GF-D8 (cell line): ENCODE measurements at regions not wholly inside any gene's neighbourhood (a gene's known extent, or its start where the extent isn't known, plus 50 kb on each side); places are given as distances from the start of the nearest gene placed in this dataset.
A peak's percentile ranks its signal among the peaks of the same experiment; 100 is the strongest.
"Not testable (repeated sequence)": the region's sequence is repeated elsewhere in the genome, so short reads cannot be mapped to it uniquely, and the experiment has no call there.

Source experiments
- DNase-seq: peaks from one replicate; lab custom pipeline; 2025; lab: John Stamatoyannopoulos, UW

DNA sequence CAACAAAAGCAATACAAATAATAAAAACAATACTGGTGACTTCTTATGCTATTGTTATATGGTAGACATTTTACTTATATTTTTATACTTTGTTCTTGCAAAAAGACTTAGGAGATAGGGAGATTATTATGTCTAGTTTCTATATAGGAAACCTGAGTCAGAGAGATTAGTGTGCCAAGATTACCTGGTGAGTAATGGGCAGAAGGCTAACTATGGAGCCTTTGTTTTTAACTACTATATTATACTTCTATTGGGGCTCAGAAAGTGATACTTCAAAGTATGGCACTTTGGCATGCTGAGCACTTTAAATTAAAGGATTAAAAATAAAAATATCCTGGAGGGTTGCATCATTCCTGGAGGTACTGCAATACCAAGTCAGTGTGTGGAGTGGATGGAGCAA is 117.5 kb upstream of the CLINT1 start:
- no peak for DNase-seq

GRCh38 chr5:157972579-157972978 is 113.6 kb upstream of the CLINT1 start:
- no peak for DNase-seq

GRCh38 chr5:157971571-157972216 is 112.7 kb upstream of the CLINT1 start:
- DNase-seq, result no peak

GRCh38 chr5:157968570-157968969 is 109.6 kb upstream of the CLINT1 start:
- DNase-seq, result not testable (repeated sequence)

- no peak for DNase-seq
Measured at GRCh38 chr5:157965989-157966388, 107.0 kb upstream of the CLINT1 start.

DNA sequence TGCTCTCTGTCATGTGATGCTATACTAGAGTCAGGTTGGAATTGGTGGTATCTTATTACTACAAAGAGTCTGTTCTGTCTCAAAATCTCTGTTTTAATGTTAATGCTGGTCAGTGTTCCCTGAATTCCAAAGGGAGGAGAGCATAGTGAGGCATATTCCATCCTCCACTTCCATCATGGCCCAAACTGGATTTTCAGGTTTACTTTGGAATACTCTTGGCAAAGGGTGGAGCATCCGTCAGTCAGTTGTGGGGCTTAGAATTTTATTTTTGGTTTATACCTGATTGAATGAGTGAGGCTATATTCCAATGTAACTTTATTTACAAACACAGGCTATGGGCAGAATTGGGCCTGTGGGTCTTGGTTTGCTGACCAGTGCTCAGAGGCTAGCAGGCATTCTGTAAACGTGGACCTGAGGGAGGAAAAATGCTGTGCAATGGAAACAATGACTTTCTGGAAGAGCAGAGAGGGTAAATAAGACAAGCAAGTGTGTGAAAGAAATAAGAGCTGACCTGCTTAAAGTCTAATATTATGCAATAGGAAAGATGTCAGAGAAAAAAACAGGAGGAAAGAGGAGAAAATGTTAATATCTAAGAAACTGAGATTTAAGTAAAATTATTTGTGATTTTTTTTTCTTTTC is 106.2 kb upstream of the CLINT1 start:
- DNase-seq, result no peak

DNA sequence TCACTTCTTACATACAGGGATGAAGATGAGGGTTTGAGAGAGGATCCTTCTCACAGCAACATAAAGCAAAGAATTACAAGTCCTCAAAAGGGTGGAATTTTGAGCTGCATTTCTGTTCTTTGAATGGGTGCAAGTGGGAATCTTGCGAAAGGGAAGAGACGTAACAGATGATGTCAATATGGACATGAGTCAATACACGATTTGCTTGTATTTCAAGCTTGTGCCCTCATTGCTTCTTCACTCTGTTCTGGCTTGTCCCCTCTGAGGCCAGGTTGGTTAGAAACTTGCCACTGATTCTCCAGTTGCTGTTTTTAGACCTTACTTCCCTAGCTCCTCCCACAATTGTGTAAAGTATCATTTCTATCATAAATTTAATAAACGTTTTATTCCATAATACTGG is 104.8 kb upstream of the CLINT1 start:
- no peak for DNase-seq

DNA sequence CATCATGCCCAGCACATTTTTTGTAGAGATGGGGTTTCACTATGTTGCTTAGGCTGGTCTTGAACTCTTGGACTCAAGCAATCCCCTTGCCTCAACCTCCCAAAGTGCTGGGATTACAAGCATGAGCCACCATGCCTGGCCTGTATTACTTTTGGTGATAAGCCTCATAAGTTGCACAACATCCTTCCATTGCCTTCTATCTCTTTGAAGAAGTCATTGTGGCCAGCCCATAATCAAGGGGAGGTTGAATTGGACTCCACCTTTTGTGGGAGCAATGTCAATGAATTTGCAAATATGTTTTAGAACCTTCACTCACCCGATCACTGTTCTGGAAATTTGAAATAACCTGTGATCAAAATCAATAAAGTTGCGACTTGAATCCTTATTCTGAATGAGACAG is 104.3 kb upstream of the CLINT1 start:
- no peak for DNase-seq

DNA sequence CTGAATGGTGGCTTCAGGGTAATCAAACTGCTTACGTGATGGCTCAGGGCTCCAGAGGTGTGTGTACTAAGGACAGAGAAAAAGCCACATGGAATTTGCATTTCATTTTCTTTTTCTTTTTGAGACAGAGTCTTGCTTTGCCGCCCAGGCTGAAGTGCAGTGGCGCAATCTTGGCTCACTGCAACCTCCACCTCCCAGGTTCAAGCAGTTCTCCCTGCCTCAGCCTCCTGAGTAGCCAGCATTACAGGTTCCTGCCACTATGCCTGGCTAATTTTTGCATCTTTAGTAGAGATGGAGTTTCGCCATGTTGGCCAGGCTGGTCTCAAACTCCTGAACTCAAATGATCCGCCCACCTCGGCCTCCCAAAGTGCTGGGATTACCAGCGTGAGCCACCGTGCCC is 103.7 kb upstream of the CLINT1 start:
- not testable (repeated sequence) for DNase-seq

DNA sequence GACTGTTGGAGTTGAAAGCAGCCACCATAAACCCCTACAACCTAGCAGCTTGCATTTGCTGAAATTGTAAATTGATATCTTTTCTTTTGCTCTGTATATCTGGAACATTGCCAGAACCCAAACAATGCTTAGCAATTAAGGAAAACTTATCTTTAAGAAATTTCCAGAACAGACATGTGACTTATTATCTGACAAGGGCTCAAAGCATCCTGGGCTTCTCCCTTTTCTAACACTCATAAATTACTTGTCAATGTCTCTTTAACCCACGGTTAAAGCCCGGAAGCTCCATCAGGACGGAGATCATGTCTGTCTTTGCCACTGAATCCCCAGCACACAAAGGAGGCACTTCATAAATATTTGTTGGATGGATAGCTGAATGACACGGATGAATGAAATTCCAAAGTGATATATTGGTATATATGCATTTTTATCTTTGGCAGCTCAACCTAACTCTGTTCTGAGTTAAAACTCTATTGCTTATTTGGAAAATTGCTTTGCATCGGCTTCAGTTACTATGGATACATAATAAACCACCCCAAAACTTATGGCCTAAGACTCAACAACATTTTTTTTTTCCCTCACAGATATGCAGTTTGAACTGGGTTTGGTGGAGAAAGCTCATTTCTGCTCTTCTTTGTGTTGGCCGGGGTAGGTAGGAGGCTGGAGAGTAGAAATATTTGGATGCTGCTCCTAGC is 103.1 kb upstream of the CLINT1 start:
- no peak for DNase-seq

DNA sequence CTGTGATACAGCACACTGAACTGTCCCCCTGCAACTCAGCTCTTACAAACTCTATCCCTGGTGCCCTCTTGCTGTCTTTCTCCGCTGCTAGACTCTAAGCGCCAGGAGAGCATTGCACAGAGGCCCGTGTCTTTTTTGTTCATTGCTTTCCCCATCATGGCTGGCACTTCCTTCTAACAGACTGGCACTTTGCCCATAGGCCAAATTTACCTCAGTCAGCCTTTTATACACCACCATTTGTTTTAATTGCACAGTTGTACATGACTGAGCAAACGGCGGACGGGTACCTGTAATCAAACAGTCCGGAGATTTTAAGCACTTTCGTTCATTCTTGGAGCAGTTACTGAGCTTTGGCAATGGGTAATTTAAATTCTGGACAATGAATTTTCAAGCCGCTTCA is 102.2 kb upstream of the CLINT1 start:
- DNase-seq, result no peak

GRCh38 chr5:157959370-157959769 is 100.4 kb upstream of the CLINT1 start:
- no peak for DNase-seq

- no peak for DNase-seq
Measured at GRCh38 chr5:157956271-157956885, 97.4 kb upstream of the CLINT1 start.

- no peak for DNase-seq
Measured at GRCh38 chr5:157955541-157956172, 96.7 kb upstream of the CLINT1 start.

GRCh38 chr5:157952374-157952685 is 93.4 kb upstream of the CLINT1 start:
- DNase-seq, result no peak

DNA sequence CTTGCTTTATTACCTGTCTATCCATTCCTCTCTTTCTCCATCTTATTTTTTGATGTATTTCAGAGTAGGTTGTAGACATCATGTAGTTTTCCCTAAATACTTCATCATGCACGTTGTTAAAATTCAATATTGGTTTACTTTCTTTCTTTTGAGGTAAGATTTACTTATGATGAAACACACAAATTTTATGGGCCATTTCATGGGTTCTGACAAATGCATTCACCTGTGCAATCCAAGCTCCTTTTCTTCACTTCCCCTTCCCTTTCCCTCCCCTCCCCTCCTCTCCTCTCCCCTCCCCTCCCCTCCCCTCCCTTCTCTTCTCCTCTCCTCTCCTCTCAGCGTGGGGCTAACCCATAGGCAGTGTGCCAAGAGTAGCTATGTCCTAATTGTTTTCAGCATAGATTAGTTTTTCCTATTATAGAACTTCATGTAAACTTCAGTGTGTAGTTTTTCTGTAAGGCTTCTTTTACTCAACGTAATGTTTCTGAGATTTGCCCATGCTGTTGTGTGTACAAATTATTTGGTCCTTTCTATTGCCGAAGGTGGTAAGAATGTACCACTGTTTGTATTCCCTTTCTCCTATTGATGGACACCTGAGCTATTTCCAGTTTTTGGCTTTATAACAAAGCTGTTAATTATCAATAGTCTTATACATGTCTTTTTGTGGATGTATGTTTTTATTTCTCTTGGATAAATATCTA is 92.9 kb upstream of the CLINT1 start:
- no peak for DNase-seq

- DNase-seq, result no peak
Measured at GRCh38 chr5:157949520-157949919, 90.6 kb upstream of the CLINT1 start.

DNA sequence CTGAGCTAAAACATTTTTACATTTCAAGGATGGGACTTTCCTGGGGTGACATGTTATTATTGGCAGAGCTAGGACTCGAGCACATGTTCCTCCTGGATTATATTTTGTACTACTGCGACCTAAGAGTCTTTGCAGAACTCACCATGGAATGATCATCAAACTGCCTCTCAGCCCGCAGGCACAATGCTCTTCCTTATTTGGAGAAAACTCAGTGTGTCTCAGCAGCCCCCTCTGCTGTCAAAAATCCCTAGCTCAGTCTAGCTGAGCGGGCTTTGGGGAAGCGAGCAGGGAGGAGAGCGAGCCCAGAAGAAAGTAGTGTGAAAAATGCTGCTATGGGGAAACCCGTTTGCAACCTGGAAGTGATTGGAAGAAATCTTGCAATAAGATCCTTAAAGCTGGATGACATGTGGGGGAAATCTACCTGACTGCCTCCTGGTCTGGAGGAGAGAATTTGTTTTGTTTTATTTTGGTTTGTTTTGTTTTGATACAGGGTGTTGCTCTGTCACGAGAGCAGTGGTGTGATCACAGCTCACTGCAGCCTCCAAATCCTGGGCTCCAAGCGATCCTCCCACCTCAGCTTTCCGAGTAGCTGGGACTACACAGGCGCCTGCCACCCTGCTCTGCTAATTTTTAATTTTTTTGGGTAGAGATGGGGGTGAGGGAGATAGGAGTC is 89.9 kb upstream of the CLINT1 start:
- DNase-seq, result peak; percentile 53

- no peak for DNase-seq
Measured at GRCh38 chr5:157947156-157947555, 88.2 kb upstream of the CLINT1 start.

- not testable (repeated sequence) for DNase-seq
Measured at GRCh38 chr5:157945822-157946221, 86.9 kb upstream of the CLINT1 start.

- DNase-seq, result no peak
Measured at GRCh38 chr5:157944938-157945337, 86.0 kb upstream of the CLINT1 start.
